Gastroesophageal sphincter (tissue), 2 donors: ENCODE measurements at regions not wholly inside any gene's neighbourhood (a gene's known extent, or its start where the extent isn't known, plus 50 kb on each side); places are given as distances from the start of the nearest gene placed in this dataset.

ENCODE experiments used
- EP300 ChIP-seq: sonication (generic); formaldehyde crosslinking; IDR thresholded peaks from one replicate; pipeline ENCODE4 v1.6.1; 2017; ENCODE audit warnings: antibody characterized with exemption, mild to moderate bottlenecking
- POLR2A ChIP-seq, 2 donors: fragments of 450-650 bp; IDR thresholded peaks; one replicate each; pipeline ENCODE4 v1.6.1; 2017; ENCODE audit warnings: antibody characterized with exemption in 2 of 2, mild to moderate bottlenecking in 2 of 2, moderate library complexity in 1 of 2

DNA sequence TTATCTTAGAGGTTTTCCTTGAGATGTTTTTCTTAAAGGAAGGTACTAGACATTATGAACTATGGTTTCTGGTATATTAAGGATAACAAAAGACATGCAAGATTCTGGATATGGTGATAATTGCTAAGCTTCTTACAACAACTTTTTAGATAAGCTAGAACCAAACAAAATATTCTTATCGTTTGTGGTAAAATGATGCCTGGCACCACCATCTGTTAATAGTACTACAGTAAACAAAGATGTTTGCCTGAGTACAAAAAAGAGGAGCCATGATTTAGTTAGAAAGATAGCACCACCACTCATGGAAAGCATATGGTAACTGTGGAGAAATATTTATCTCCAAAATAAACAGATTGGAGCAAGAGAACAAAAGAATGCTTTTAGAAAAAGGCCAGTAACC is 747.3 kb downstream of the COL12A1 start:
- TF ChIP-seq EP300 (no peak), POLR2A (IDR thresholded peaks at IDR 0.05) (no peak)
